Activated T-cell treated with anti-CD3 and anti-CD28 coated beads, Interleukin-2, amount 50 U/mL, for 48 hours (primary cell): ENCODE measurements at regions not wholly inside any gene's neighbourhood (a gene's known extent, or its start where the extent isn't known, plus 50 kb on each side); places are given as distances from the start of the nearest gene placed in this dataset.
"Not testable (repeated sequence)": the region's sequence is repeated elsewhere in the genome, so short reads cannot be mapped to it uniquely, and the experiment has no call there.

Experiments used
- DNase-seq, 2 experiments: peaks; one replicate each; pipeline ENCODE4 v3.0.0-alpha.2; 2020

GRCh38 chr5:171725205-171725601, 60.4 kb upstream of the SMIM23 start:
- DNase-seq = no peak

DNA sequence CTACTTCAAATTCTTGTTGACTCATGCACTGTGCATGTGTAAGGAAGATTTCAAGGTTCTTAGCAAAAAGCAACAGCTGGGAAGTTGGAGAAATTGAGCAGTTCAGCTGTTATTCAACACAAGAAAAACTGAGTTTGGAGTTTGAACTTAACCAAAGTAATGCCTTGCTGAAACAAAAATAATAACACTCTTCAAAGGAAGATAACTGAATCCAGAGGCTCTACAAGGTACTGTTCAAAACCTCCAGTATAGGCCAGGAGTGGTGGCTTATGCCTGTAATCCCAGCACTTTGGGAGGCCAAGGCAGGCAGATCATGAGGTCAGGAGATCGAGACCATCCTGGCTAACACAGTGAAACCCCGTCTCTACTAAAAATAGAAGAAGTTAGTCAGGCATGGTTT, 58.8 kb upstream of the SMIM23 start:
- DNase-seq = not testable (repeated sequence)

GRCh38 chr5:171728686-171729085, 56.9 kb upstream of the SMIM23 start:
- no peak for DNase-seq
